ENCODE measurements at regions not wholly inside any gene's neighbourhood (a gene's known extent, or its start where the extent isn't known, plus 50 kb on each side); places are given as distances from the start of the nearest gene placed in this dataset.

- Histone ChIP-seq H3K27me3 (ENCODE audit: insufficient read depth, low read length) (no peaks in the 10 kb centered on the region), H3K27ac (ENCODE audit: low read depth, low read length, poor library complexity, severe bottlenecking) (no peak overlapping the region), H3K9ac (ENCODE audit: low read length) (no peak overlapping the region), H4K20me1 (ENCODE audit: insufficient read depth, low read length) (no peaks in the 10 kb centered on the region), H3K36me3 (ENCODE audit: insufficient read depth, low read length) (no peaks in the 10 kb centered on the region), H3K4me1 (ENCODE audit: insufficient read depth, low read length, severe bottlenecking) (no peaks in the 10 kb centered on the region), H3K9me3 (ENCODE audit: low read length) (no peaks in the 10 kb centered on the region), H3K9me2 (ENCODE audit: low read depth, low read length) (no peaks in the 10 kb centered on the region), H3K79me2 (ENCODE audit: insufficient read depth, low read length) (no peaks in the 10 kb centered on the region), H2AFZ (ENCODE audit: low read length) (no peak overlapping the region), H3F3A (ENCODE audit: insufficient read depth, low read length) (no peaks in the 10 kb centered on the region), H3K4me3 (ENCODE audit: low read depth, low read length, poor library complexity, severe bottlenecking) (no peak overlapping the region), H3K4me2 (ENCODE audit: low read length) (no peak overlapping the region)
- no peak for TF ChIP-seq CTCF (IDR thresholded peaks at IDR 0.05; ENCODE audit: low read length)
- TF ChIP-seq EZH2 (IDR thresholded peaks at IDR 0.05; ENCODE audit: borderline replicate concordance, low read length): no peak
Measured at GRCh38 chr6:159535656-159536350, 157.2 kb downstream of the SOD2 start.

GRCh38 chr6:159533568-159533967 lies 159.5 kb downstream of the SOD2 start:
- no peaks in the 10 kb centered on the region for H3K36me3 ChIP-seq (ENCODE audit: insufficient read depth, low read length)
- H3K4me2 ChIP-seq (ENCODE audit: low read length): no peak overlapping the region
- H3K9ac ChIP-seq (ENCODE audit: low read length): no peak overlapping the region
- H3K9me2 ChIP-seq (ENCODE audit: low read depth, low read length): no peaks in the 10 kb centered on the region
- H3K27ac ChIP-seq (ENCODE audit: low read depth, low read length, poor library complexity, severe bottlenecking): no peak overlapping the region
- H4K20me1 ChIP-seq (ENCODE audit: insufficient read depth, low read length): no peaks in the 10 kb centered on the region
- no peak overlapping the region for H3K4me3 ChIP-seq (ENCODE audit: low read depth, low read length, poor library complexity, severe bottlenecking)
- H3K4me1 ChIP-seq (ENCODE audit: insufficient read depth, low read length, severe bottlenecking): no peaks in the 10 kb centered on the region
- no peaks in the 10 kb centered on the region for H3K9me3 ChIP-seq (ENCODE audit: low read length)
- H3F3A ChIP-seq (ENCODE audit: insufficient read depth, low read length): no peaks in the 10 kb centered on the region
- H3K27me3 ChIP-seq (ENCODE audit: insufficient read depth, low read length): no peaks in the 10 kb centered on the region
- no peak overlapping the region for H2AFZ ChIP-seq (ENCODE audit: low read length)
- no peak for TF ChIP-seq EZH2 (IDR thresholded peaks at IDR 0.05; ENCODE audit: borderline replicate concordance, low read length)
- no peak for TF ChIP-seq CTCF (IDR thresholded peaks at IDR 0.05; ENCODE audit: low read length)
- H3K79me2 ChIP-seq (ENCODE audit: insufficient read depth, low read length): no peaks in the 10 kb centered on the region

GRCh38 chr6:159533016-159533415 lies 160.0 kb downstream of the SOD2 start:
- H3K4me2 ChIP-seq (ENCODE audit: low read length): no peak overlapping the region
- H3K4me1 ChIP-seq (ENCODE audit: insufficient read depth, low read length, severe bottlenecking): no peaks in the 10 kb centered on the region
- H3K4me3 ChIP-seq (ENCODE audit: low read depth, low read length, poor library complexity, severe bottlenecking): no peak overlapping the region
- H3K36me3 ChIP-seq (ENCODE audit: insufficient read depth, low read length): no peaks in the 10 kb centered on the region
- H2AFZ ChIP-seq (ENCODE audit: low read length): no peak overlapping the region
- TF ChIP-seq EZH2 (IDR thresholded peaks at IDR 0.05; ENCODE audit: borderline replicate concordance, low read length) (no peak), CTCF (IDR thresholded peaks at IDR 0.05; ENCODE audit: low read length) (no peak)
- H3K9ac ChIP-seq (ENCODE audit: low read length): no peak overlapping the region
- no peak overlapping the region for H3K27ac ChIP-seq (ENCODE audit: low read depth, low read length, poor library complexity, severe bottlenecking)
- no peaks in the 10 kb centered on the region for H3K9me2 ChIP-seq (ENCODE audit: low read depth, low read length)
- no peaks in the 10 kb centered on the region for H3F3A ChIP-seq (ENCODE audit: insufficient read depth, low read length)
- H3K27me3 ChIP-seq (ENCODE audit: insufficient read depth, low read length): no peaks in the 10 kb centered on the region
- H3K9me3 ChIP-seq (ENCODE audit: low read length): no peaks in the 10 kb centered on the region
- no peaks in the 10 kb centered on the region for H4K20me1 ChIP-seq (ENCODE audit: insufficient read depth, low read length)
- H3K79me2 ChIP-seq (ENCODE audit: insufficient read depth, low read length): no peaks in the 10 kb centered on the region
